ENCODE measurements at regions not wholly inside any gene's neighbourhood (a gene's known extent, or its start where the extent isn't known, plus 50 kb on each side); places are given as distances from the start of the nearest gene placed in this dataset.

- H3K27ac ChIP-seq: no peak overlapping the region
- H3K36me3 ChIP-seq: no peaks in the 10 kb centered on the region
- H3K4me1 ChIP-seq: peaks cover 6% of the 10 kb centered on the region
- no peaks in the 10 kb centered on the region for H3K9me3 ChIP-seq (replicated peaks)
- no peaks in the 10 kb centered on the region for H3K27me3 ChIP-seq
- DNase-seq: no peak
- no peak overlapping the region for H3K4me3 ChIP-seq
Measured at GRCh38 chr11:128345316-128345715, 242.0 kb downstream of the ETS1 start.

- Histone ChIP-seq H3K9me3 (replicated peaks) (no peaks in the 10 kb centered on the region), H3K4me1 (peaks cover 6% of the 10 kb centered on the region), H3K27me3 (no peaks in the 10 kb centered on the region), H3K36me3 (no peaks in the 10 kb centered on the region), H3K27ac (no peak overlapping the region), H3K4me3 (no peak overlapping the region)
- no peak for DNase-seq
Measured at GRCh38 chr11:128343870-128344269, 243.5 kb downstream of the ETS1 start.

- no peak for DNase-seq
- Histone ChIP-seq H3K4me1 (peaks cover 6% of the 10 kb centered on the region), H3K4me3 (no peak overlapping the region), H3K27me3 (no peaks in the 10 kb centered on the region), H3K9me3 (replicated peaks) (no peaks in the 10 kb centered on the region), H3K27ac (no peak overlapping the region; the same call in 1 of the 2 replicates), H3K36me3 (no peaks in the 10 kb centered on the region)
Measured at GRCh38 chr11:128343135-128343514, 244.2 kb downstream of the ETS1 start.

- Histone ChIP-seq H3K36me3 (no peaks in the 10 kb centered on the region), H3K4me1 (peaks cover 6% of the 10 kb centered on the region), H3K4me3 (no peak overlapping the region), H3K27ac (no peak overlapping the region; the same call in 1 of the 2 replicates), H3K9me3 (replicated peaks) (no peaks in the 10 kb centered on the region), H3K27me3 (no peaks in the 10 kb centered on the region)
- peak; percentile 41 to 54 for DNase-seq
Measured at GRCh38 chr11:128342511-128343134, 244.7 kb downstream of the ETS1 start.

GRCh38 chr11:128341280-128342248 lies 245.8 kb downstream of the ETS1 start:
- Histone ChIP-seq H3K9me3 (replicated peaks) (no peaks in the 10 kb centered on the region), H3K4me3 (no peak overlapping the region), H3K27ac (no peak overlapping the region), H3K27me3 (no peaks in the 10 kb centered on the region), H3K4me1 (peaks cover 6% of the 10 kb centered on the region), H3K36me3 (no peaks in the 10 kb centered on the region)
- DNase-seq: no peak

- no peaks in the 10 kb centered on the region for H3K27me3 ChIP-seq
- no peak overlapping the region for H3K27ac ChIP-seq
- no peak for DNase-seq
- no peaks in the 10 kb centered on the region for H3K36me3 ChIP-seq
- H3K4me1 ChIP-seq: peaks cover 6% of the 10 kb centered on the region
- no peaks in the 10 kb centered on the region for H3K9me3 ChIP-seq (replicated peaks)
- H3K4me3 ChIP-seq: no peak overlapping the region
Measured at GRCh38 chr11:128339792-128340191, 247.6 kb downstream of the ETS1 start.

- no peak overlapping the region for H3K4me3 ChIP-seq
- H3K9me3 ChIP-seq (replicated peaks): no peaks in the 10 kb centered on the region
- DNase-seq: no peak
- H3K27me3 ChIP-seq: no peaks in the 10 kb centered on the region
- peaks cover 6% of the 10 kb centered on the region for H3K4me1 ChIP-seq
- H3K27ac ChIP-seq: no peak overlapping the region
- H3K36me3 ChIP-seq: no peaks in the 10 kb centered on the region
Measured at GRCh38 chr11:128338811-128339210, 248.5 kb downstream of the ETS1 start.

GRCh38 chr11:128336203-128336602 lies 251.2 kb downstream of the ETS1 start:
- Histone ChIP-seq H3K4me1 (no peaks in the 10 kb centered on the region), H3K36me3 (no peaks in the 10 kb centered on the region), H3K27ac (no peak overlapping the region), H3K9me3 (replicated peaks) (no peaks in the 10 kb centered on the region), H3K4me3 (no peak overlapping the region), H3K27me3 (no peaks in the 10 kb centered on the region)
- DNase-seq: peak; percentile 11 to 19

- no peaks in the 10 kb centered on the region for H3K9me3 ChIP-seq (replicated peaks)
- no peak overlapping the region for H3K4me3 ChIP-seq
- H3K4me1 ChIP-seq: no peaks in the 10 kb centered on the region
- no peak for DNase-seq
- H3K27ac ChIP-seq: no peak overlapping the region
- no peaks in the 10 kb centered on the region for H3K36me3 ChIP-seq
- no peaks in the 10 kb centered on the region for H3K27me3 ChIP-seq
Measured at GRCh38 chr11:128335729-128336128, 251.6 kb downstream of the ETS1 start.

- no peak overlapping the region for H3K4me3 ChIP-seq
- no peaks in the 10 kb centered on the region for H3K9me3 ChIP-seq (replicated peaks)
- H3K36me3 ChIP-seq: no peaks in the 10 kb centered on the region
- no peaks in the 10 kb centered on the region for H3K4me1 ChIP-seq
- H3K27ac ChIP-seq: no peak overlapping the region
- no peaks in the 10 kb centered on the region for H3K27me3 ChIP-seq
- DNase-seq: no peak
Measured at GRCh38 chr11:128334311-128335044, 252.9 kb downstream of the ETS1 start.

- H3K27ac ChIP-seq: no peak overlapping the region
Measured at GRCh38 chr11:128331317-128331716, 256.0 kb downstream of the ETS1 start.

GRCh38 chr11:128330203-128330602 lies 257.2 kb downstream of the ETS1 start:
- no peak for DNase-seq
- H3K4me3 ChIP-seq: no peak overlapping the region
- H3K9me3 ChIP-seq (replicated peaks): no peaks in the 10 kb centered on the region
- no peaks in the 10 kb centered on the region for H3K36me3 ChIP-seq
- H3K4me1 ChIP-seq: no peaks in the 10 kb centered on the region
- H3K27ac ChIP-seq: no peak overlapping the region
- H3K27me3 ChIP-seq: no peaks in the 10 kb centered on the region

More at GRCh38 chr11:128331317-128331716, 256.0 kb downstream of the ETS1 start:
- H3K36me3 ChIP-seq: no peaks in the 10 kb centered on the region
- H3K27me3 ChIP-seq: no peaks in the 10 kb centered on the region
- no peak overlapping the region for H3K4me3 ChIP-seq
- no peak for DNase-seq
- no peaks in the 10 kb centered on the region for H3K4me1 ChIP-seq
- no peaks in the 10 kb centered on the region for H3K9me3 ChIP-seq (replicated peaks)

- no peak for DNase-seq
- Histone ChIP-seq H3K4me3 (no peak overlapping the region), H3K4me1 (no peaks in the 10 kb centered on the region), H3K27ac (no peak overlapping the region), H3K9me3 (replicated peaks) (no peaks in the 10 kb centered on the region), H3K36me3 (no peaks in the 10 kb centered on the region), H3K27me3 (no peaks in the 10 kb centered on the region)
Measured at GRCh38 chr11:128328955-128329551, 258.3 kb downstream of the ETS1 start.

- Histone ChIP-seq H3K36me3 (no peaks in the 10 kb centered on the region), H3K4me3 (no peak overlapping the region), H3K9me3 (replicated peaks) (no peaks in the 10 kb centered on the region), H3K27me3 (no peaks in the 10 kb centered on the region), H3K4me1 (no peaks in the 10 kb centered on the region), H3K27ac (no peak overlapping the region)
- no peak for DNase-seq
Measured at GRCh38 chr11:128327274-128327673, 260.1 kb downstream of the ETS1 start.

All from SJCRH30 (cell line).